Esophagus mucosa (tissue), 1 donor: ENCODE measurements at regions not wholly inside any gene's neighbourhood (a gene's known extent, or its start where the extent isn't known, plus 50 kb on each side); places are given as distances from the start of the nearest gene placed in this dataset.
"Not testable (repeated sequence)": the region's sequence is repeated elsewhere in the genome, so short reads cannot be mapped to it uniquely, and the experiment has no call there.

Experiments used
- ATAC-seq: fragments of 200-7000 bp; cut with Tn5 transposase; one replicate; pipeline ENCODE4 v1.9.1; 2020
- donor health status: DM: yes; HTN: yes; CAD: no.

DNA sequence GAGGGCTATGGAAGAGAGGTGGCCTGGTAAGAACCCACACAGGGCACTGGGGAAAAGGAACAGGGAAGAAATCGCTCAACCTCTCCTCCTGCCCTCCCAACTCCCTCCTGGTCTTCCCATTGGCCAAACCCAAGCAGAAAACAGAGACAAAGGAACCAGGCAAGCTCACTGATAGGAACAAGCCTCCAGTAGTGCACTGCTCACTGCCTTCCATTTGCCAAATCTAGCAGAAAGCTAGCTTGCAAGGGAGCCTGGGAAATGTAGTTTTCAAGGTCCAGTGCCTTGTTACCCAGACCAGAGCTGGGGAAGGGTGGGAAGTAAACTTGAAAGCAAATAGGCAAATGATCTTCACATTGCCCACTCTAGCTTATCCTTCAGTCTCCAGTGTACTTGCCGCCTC is 556.1 kb upstream of the AUTS2 start:
- no peak for ATAC-seq

DNA sequence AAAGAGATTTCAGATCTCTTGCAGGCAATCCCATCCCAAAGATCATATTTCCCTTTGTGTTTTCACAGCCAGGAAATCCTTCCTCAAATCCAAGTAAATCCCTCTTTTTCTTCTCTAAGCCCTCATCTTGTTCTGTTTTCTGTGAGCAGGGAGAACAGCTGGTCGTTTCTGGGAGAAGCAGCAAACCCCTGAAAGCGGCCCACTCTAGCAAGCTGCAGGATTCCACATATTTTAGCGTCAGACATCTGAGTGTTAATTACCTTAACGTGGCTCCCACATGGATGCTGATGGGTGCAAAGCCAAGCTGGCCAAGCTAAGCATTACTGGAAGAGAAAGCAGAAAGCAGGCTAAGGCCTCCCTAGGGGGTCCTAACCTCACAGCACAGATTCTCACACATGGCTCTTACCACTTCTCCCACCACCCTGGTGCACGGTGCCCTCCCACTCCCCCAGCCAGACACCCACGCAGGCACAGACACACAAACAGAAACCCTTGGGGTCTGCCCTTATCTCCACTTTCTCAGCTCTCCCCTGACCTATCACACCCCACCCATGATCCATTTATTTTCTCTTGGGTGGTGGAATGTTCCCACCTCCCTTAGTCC is 551.0 kb upstream of the AUTS2 start:
- ATAC-seq: no peak

DNA sequence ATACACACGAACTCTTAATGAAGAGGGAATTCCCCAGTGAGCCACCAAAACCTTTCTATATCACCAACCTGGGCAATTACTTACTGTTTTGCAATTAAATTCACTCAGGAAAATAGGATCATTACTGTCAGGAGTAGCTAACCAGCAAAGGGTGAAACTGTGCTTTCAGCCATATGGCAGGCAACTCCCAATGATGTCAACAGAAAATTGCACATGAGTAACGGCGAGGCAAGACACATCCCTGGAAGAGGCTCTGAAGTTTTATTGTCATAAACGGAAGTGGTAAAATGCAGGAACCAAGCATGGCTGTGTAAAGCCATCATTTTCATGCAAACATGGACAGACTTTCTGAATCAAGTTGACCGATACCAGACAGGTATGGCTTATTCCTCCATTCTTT is 548.9 kb upstream of the AUTS2 start:
- no peak for ATAC-seq

DNA sequence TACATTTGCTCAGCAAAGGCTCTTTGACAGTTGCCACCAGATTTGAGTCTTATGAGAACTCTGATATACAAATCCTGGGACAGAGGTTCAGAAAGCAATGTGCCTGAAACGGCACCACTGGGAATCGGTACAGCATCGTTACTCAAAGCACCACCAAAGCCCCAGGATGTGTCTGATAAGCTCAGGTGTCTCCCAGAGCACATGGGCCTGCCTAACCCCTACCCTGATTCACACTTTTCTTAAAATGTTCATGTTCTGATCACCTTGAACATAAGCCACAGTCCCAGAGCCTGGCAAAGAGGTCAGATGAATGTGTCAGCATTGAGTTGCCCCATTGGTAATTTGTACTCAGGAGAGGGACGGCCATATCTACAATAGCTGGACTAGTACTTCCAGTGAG is 545.8 kb upstream of the AUTS2 start:
- no peak for ATAC-seq

DNA sequence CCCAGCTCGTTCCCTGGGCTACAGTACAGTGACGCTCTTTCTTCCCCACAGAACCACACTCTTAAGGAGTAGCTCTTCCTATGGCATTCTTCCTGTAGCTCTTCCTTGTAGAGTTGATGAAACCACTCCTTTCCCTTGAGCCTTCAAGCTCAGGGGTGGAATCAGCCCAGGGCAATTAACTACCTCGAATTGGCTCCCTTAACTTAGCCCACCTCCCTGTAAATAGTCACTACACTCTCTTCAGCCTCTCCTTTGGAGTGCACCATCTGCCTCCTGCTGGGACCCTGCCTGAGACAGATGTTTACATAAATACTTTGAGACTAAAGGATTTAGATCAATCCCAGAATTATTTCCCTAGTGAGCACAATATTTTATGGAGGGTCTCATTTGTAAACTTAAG is 537.8 kb upstream of the AUTS2 start:
- ATAC-seq: no peak

DNA sequence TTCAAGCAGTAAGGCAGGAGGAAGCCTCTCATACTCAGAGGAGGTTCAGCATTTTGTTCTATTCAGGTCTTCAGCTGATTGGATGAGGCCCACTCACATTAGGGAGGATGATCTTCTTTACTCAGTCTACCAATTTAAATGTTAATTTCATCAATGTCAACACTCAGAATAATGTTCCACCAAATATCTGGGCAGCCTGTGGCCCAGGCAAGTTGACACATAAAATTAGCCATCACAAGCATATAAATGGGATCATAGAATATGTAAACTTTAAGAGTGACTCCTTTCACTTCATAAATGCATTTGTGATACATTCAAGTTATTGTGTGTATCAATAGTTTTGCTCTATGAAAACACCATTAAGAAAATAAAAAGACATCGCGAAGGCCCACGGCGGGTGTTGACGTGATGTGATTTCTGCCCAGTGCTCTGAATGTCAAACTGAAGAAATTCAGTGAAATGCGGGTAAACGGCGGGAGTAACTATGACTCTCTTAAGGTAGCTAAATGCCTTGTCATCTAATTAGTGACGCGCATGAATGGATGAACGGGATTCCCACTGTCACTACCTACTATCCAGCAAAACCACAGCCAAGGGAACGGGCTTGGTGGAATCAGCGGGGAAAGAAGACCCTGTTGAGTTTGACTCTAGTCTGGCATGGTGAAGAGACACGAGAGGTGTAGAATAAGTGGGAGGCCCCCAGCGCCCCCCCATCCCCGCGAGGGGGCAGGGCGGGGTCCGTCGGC is 536.1 kb upstream of the AUTS2 start:
- no peak for ATAC-seq

DNA sequence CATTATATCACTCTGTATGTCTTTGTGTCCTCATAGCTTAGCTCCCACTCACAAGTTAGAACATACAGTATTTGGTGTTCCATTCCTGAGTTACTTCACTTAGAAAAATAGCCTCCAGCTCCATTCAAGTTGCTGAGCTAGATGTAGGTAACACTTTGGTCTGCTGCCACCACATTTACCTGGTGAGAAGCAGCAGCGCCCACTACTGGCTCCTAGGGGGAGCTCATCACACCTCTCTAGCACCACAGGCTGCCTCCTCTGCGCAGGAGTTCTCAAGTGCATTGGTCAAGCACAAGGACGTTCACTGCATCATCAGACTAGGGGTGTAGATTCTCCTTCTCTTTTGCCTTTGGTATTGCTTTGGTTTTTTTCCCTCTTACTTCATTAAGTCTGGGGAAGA is 530.9 kb upstream of the AUTS2 start:
- ATAC-seq: peak; percentile 31

DNA sequence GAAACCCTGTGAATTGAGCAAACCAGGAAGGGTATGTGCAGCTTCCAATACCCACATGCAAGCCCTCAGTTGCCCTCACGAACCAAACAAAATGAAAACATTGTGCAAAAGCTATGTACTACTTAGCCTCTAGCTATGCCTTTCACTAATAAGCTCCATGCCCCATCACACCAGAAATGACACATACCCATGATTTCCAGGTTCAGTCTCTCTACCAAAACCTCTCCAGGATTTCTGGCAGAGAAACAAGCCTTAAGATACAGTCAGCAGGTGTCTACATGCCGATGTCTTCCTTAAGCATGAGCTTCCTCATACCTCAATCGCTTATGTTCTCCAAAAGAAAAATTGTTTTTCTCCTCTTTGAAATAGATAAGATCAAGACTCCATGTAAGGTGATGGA is 527.8 kb upstream of the AUTS2 start:
- no peak for ATAC-seq

DNA sequence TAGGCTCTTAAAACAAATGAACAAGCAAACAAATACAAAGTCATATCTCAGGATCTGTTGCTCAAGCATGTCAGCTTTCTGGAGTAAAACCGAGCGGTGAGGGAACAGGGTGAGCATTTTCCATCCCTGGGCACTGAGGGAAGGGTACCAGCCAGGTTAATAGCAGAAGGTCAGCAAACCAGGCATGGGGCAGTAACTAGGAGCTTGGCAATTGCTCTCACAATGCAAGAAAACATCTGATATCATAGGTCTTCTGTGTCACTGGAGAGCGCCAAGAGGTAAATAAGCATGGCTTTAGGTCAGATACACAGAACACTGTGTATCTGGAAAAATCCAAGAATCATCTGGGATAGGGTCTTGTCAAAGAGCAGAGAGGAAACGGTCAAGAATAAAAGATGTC is 521.7 kb upstream of the AUTS2 start:
- no peak for ATAC-seq

DNA sequence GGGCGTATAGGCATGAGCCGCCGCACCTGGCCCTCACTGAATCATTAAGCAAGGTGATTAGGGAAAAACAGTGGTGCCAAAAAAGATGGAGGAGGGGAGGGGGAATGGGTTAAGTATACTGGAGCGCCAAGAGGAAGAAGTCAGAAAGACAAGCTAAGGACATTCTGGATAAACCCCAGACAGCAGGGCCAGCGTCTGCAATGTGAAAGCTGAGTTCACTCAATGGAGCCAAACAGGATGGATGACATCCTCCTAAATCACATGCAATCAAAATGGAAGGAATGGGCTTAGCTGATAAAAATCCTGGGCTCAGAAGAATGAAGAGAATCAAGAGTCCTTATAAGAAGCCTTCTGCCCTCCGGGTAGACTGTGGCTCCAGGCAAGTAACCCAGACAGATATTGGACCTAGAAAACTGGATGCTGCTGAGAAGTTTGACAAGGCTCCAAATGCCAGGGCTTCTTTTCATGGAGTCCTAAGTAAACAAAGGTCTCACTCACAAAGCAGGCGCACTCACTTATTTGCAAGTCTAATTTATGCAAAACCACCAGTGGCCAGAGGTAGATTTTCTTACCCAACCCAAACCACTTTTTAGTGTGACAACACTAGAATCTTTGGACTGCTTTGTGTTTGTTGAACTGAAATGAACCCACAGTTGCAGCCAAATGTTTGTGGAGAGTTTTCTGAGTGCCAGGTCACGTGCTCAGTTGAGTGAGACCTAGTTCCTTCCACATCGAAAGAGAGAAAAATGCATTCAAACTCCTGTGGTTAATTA is 519.1 kb upstream of the AUTS2 start:
- no peak for ATAC-seq

DNA sequence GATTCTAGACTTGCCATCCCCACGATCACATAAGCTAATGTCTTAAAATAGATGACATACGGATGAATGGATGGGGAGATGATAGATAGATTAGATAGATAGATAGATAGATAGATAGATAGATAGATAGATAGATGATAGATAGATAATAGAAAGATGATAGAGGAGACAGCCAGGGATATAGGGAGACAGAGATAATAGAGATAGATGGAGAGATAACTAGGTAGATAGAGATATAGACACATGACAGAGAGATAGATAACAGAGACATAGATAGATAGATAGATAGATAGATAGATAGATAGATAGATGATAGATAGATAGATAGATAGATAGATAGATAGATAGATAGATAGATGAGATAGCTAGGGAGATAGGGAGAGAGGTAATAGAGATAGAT is 511.0 kb upstream of the AUTS2 start:
- ATAC-seq: not testable (repeated sequence)

DNA sequence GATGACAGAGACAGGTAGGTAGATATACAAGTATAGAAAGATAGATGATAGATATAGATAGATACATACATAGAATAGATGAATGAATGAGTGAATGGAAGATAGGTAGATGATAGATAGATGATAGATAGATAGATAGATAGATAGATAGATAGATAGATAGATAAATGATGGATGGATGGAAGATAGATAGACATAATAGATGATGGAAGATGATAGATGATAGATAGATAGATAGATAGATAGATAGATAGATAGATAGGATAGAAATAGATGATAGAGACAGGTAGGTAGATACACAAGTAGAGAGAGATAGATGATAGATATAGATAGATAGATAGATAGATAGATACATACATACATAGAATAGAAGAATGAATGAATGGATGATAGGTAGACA is 510.1 kb upstream of the AUTS2 start:
- no peak for ATAC-seq

DNA sequence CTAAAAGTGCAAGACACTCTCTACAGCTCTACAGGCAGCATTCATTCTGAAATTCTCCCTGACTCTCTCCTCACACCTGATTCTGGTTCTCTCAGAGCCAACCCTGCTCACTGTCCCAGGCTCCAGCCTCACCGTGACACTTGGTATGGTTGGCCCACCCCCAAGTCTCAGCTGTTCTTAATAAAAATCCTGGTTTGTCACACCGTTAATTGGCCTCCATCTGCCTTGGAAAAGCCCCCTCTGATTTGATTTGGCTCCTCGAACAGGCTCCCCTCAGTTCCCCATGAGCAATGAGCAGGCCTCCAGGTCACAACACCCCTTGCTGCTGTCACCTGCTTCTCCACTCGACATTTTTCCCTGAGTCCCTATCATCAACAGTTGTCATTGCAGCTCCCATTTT is 507.3 kb upstream of the AUTS2 start:
- ATAC-seq: no peak

DNA sequence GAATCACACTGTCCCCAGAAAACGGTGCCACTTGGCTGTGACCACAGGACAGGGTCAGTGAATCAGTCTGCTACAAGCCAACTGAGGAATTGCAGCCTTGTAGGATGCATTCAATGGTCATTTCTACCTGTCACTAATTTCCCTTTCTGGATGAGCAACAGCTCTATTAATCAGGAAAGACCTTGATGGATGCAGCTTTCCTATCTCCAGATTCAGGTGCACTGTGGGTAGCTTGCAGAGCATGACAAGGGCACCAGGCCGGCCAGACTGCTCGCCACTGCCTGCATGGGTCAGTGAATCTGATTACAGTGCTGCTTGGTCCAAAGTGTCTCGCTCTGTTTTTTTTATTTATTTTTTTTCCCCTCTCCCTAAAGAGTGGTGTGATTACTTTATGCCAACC is 506.8 kb upstream of the AUTS2 start:
- ATAC-seq: no peak

DNA sequence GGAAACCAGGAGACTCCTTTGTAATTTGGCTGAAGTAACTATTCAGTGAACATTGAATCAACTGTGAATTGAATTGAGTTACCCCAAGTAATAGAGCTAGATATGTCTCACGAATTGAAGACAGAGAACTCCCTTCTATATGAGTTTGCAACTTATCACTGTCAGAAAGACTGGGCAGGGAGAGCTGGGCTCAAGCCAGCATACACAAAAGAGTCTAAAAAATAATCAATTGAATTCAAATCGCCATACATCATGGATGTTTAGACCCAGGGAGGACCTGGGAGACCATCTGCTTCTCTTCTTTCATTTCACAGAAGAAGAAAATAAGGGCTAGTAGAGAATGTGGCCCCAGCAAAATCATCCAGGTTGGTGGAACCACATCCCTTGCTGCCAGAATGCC is 503.1 kb upstream of the AUTS2 start:
- no peak for ATAC-seq

DNA sequence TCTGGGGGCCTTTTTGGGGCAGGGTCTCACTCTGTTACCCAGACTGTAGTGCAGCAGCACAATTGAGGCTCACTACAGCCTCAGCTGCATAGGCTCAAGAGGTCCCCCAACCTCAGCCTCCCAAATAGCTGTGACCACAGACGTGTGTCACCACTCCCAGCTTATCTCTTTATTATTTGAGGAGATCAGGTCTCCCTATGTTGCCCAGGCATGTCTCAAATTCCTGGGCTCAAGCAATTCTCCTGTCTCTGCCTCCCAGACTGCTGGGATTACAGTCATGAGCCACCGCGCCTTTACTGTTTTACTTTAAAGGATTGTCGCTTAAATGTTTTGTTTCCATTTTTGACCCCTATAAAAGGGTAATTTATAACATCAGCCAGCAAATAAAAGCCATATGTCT is 502.6 kb upstream of the AUTS2 start:
- ATAC-seq: no peak

DNA sequence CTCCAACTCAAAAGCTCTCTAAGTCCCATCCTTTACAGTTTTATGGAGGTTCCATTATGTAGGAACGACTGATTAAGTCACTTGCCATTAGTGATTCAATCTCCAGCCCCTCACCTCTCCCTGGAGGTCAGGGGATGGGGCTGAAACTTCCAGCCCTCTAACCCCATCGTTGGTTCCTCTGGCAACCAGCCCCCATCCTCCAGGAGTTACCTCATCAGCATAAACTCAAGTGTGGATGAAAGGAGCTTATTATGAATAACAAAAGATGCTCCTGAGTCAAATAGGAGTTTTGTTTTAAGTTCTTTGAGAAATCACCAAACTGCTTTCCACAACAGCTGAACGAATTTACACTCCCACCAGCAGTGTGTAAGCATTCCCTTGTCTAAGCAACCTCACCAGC is 494.3 kb upstream of the AUTS2 start:
- ATAC-seq: no peak

DNA sequence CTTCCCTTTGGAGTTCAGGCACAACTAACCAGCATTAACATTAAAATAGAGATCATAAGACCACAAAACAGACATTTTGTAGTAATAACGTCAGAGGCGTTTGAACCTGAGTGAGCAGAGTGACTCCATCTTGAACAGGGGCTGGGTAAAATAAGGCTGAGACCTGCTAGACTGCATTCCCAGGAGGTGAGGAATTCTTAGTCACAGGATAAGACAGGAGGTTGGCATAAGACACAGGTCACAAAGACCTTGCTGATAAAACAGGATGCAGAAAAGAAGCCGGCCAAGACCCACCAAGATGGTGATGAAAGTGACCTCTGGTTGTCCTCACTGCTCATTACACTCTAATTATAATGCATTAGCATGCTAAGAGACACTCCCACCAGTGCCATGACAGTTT is 493.2 kb upstream of the AUTS2 start:
- ATAC-seq: peak; percentile 79

DNA sequence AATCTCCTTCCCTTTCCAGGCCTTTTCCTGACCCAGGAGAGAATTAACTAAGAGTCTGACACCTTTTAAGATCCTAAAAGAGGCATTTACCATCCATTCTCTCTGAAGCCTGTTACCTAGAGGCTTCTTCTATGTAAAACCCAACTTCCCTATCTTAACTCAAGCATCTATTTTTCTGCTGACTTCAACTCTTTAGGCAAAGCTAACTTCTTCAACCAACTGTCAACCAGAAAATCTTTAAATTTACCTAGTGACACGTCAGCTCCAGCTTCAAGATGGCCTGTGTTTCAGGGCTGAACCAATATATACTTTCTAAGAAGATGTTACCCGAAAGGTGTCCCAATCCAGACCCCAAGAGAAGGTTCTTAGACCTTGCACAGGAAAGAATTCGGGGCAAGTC is 492.3 kb upstream of the AUTS2 start:
- no peak for ATAC-seq

DNA sequence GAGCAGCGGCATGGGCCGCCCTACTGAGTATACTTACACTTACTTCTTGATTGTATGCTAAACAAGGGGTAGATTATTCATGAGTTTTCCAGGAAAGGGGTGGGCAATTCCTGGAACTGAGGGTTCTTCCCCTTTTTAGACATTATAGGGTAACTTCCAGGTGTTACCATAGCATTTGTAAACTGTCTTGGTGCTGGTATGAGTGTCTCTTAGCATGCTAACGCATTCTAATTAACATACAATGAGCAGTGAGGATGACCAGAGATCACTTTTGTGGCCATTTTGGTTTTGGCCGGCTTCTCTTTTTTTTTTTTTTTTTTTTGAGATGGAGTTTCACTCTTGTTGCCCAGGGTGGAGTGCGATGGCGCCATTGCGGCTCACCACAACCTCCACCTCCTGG is 491.8 kb upstream of the AUTS2 start:
- not testable (repeated sequence) for ATAC-seq

DNA sequence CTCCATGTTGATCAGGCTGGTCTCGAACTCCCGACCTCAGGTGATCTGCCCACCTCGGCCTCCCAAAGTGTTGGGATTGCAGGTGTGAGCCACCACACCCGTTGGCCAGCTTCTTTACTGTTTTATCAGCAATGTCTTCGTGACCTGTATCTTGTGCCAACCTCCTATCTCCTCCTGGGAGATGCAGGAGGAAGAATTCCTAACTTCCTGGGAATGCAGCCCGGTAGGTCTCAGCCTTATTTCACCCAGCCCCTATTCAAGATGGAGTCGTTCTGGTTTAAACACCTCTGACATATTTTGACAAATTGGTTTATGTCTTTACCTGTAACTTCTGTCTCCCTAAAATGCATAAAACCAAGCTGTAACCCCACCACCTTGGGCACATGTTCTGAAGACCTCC is 491.3 kb upstream of the AUTS2 start:
- not testable (repeated sequence) for ATAC-seq

DNA sequence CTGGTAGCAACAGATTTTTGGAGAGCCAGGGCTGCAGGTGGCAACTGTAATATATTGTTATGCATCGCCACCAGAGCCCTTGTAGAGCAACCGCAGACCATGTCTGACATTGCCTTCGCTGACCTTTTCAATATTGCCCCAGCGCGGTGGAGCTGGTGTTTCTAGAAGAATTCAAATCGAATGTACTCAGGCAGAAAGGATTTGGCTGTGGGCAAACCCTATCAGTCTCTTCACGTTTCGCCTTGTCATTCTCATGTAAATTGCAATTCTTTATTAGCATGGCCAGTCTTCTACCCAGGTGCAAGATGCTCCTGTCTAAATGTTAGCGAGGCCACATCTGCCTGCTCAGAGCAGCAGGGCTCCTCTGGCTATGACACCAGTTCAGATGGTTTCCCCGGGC is 490.2 kb upstream of the AUTS2 start:
- ATAC-seq: no peak

DNA sequence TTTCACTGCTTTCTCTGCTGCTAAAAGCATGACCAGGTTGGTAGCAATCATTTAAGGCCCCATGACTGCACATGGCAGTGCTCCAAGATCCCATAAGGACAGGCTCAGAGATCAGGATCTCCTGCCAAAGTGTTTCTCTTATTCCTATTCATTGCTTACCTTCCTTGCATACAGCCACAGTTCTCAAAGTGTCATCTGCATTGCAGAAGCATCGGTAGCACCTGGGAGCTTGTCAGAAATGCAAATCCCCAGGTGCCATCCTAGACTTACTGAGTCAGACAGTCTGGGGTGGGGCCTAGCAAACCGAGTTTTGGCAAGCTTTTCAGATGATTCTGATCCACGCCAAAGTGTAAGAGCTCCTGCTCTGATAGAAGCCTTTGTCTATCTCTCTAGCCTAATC is 489.0 kb upstream of the AUTS2 start:
- ATAC-seq: no peak

DNA sequence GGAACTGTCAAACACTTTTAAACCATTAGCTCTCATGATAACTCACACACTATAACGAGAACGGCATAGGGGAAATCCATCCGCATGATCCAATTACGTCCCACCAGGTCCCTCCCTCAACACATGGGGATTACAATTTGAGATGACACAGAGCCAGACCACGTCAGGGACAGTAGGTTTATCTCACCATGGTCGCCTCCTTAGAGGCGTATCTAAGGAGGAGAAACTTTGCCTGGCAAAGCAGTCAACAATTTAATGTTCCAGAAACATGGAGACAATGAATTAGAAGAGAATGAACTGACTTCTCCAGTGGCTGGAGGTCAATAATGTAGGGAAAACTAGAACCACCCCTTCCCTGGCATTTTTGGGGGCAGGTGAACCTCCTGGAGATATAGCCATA is 488.4 kb upstream of the AUTS2 start:
- ATAC-seq: no peak
